ENCODE measurements at regions not wholly inside any gene's neighbourhood (a gene's known extent, or its start where the extent isn't known, plus 50 kb on each side); places are given as distances from the start of the nearest gene placed in this dataset.

DNA sequence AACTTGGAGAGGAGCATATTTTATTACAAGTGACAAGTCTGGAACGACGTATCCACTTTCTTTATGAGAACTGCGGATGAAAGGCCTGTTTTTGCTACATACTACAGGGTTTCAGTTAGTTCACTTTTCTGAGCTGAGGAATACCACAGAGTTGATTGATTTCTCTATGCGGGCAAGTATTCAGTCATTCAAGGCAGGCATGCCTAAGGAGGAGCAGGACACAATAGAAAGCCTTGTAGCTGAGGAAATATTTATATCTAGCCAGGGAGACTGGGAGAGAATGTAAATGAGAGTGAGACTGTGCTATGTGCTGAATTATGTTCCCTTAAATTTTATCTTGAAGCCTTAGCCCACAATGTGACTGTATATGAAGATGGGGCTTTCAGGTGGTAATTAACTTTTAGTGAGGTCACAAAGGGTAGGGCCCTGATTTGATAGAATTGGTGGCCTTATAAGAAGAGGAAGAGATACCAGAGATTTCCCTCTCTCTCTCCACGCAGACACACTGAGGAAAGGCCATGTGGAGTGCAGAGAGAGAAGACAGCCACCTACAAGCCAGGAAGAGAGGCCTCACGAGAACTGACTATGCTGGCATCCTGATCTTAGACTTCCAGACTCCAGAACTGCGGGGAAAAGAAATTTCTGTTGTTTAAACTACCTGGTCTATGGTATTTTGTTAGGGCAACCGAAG lies 459.0 kb upstream of the ATP2B1 start:
- TF ChIP-seq, protein P1, sequence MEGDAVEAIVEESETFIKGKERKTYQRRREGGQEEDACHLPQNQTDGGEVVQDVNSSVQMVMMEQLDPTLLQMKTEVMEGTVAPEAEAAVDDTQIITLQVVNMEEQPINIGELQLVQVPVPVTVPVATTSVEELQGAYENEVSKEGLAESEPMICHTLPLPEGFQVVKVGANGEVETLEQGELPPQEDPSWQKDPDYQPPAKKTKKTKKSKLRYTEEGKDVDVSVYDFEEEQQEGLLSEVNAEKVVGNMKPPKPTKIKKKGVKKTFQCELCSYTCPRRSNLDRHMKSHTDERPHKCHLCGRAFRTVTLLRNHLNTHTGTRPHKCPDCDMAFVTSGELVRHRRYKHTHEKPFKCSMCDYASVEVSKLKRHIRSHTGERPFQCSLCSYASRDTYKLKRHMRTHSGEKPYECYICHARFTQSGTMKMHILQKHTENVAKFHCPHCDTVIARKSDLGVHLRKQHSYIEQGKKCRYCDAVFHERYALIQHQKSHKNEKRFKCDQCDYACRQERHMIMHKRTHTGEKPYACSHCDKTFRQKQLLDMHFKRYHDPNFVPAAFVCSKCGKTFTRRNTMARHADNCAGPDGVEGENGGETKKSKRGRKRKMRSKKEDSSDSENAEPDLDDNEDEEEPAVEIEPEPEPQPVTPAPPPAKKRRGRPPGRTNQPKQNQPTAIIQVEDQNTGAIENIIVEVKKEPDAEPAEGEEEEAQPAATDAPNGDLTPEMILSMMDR (IDR thresholded peaks at IDR 0.05; ENCODE audit: low read length), result no peak
- no peak for TF ChIP-seq EZH2phosphoT487 (IDR thresholded peaks at IDR 0.05; ENCODE audit: low read length)
- TF ChIP-seq EZH2 (optimal IDR thresholded peaks at IDR 0.05; ENCODE audit: low read depth, low read length), result no peak
